Activated T-cell treated with anti-CD3 and anti-CD28 coated beads, Interleukin-2, amount 50 U/mL, for 24 hours (primary cell): ENCODE measurements at regions not wholly inside any gene's neighbourhood (a gene's known extent, or its start where the extent isn't known, plus 50 kb on each side); places are given as distances from the start of the nearest gene placed in this dataset.

Experiments
- DNase-seq: peaks from one replicate; pipeline ENCODE4 v3.0.0-alpha.2; 2020
- H3K27ac Mint-ChIP-seq: 2 replicates; pipeline ENCODE4 v1.8.0; 2020; ENCODE audit warnings: mild to moderate bottlenecking, mixed read lengths
- H3K27me3 Mint-ChIP-seq: 2 replicates; pipeline ENCODE4 v1.8.0; 2020; ENCODE audit warnings: mixed read lengths
- H3K36me3 Mint-ChIP-seq: 2 replicates; pipeline ENCODE4 v1.8.0; 2020; ENCODE audit warnings: low read depth, mixed read lengths
- H3K4me1 Mint-ChIP-seq: 2 replicates; pipeline ENCODE4 v1.8.0; 2020; ENCODE audit warnings: low read depth, mixed read lengths
- H3K4me3 Mint-ChIP-seq: 2 replicates; pipeline ENCODE4 v1.8.0; 2020; ENCODE audit warnings: mild to moderate bottlenecking, moderate library complexity, mixed read lengths
- H3K9me3 Mint-ChIP-seq: 2 replicates; pipeline ENCODE4 v1.8.0; 2020; ENCODE audit warnings: mixed read lengths

DNA sequence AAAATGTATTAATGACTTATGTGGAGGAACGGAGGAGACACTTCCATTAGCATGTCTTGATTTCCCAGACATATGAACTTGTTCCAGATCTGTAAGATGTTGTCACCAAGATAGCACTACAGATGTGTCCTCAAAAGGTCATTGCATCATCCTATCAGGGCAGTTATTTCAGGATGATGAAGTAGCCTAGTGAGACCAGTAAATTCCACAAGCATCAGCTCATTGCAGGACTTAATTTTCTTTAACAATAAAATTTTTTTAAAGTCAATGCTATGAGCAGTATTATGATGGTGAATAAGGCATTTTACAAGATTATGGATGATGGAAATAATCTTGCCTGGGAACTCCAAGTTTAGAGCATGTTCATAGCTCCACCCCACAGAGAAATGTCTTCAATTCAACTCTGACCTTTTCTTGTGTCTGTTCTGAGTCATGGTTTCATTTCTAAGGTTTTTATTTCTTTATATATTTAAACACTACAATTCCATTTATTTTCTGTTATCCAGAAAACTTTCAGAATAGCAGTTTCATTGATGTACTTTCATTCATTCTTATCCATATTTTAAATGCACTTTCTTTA, 1203.3 kb upstream of the CELF2 start:
- Mint-ChIP-seq H3K36me3 (no peaks in the 10 kb centered on the region), H3K4me3 (no peak overlapping the region), H3K27ac (no peak overlapping the region), H3K4me1 (no peaks in the 10 kb centered on the region), H3K27me3 (peaks cover 5% of the 10 kb centered on the region), H3K9me3 (peaks cover 6% of the 10 kb centered on the region)
- DNase-seq, result no peak

DNA sequence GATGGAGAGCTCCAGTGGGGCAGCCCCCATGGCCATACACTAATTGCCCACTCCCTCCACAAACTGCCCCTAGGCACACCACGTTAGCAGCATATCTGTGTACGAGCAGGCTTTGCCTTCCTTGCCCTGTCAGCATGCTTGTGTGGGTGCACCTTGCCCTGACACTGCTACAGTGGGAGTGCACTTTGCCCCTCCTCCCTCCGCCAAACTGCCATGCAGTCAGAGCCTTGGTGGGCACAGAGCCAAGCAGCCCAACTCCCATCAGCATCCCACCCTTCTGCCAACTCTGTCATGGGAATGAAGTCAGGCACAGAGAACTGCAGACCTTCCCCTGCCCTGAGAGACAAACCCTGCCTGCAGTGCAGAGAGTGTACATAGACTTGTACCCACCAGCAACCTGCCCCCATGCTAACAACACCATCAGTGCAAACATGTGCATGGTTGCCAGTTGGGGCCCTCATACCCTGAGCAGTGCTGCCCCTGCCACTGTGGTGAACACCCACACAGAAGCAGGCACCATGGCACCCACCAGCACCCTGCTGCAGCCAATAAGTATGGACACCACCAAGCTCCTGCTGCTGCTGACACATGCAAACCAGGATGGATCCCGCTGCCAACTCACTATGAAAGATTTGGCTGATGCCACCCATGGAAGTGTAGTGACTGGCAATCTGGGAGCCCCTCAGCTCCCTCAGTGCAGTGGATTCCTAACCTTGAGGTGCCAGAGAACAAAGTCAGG, 1197.7 kb upstream of the CELF2 start:
- Mint-ChIP-seq H3K27ac (no peak overlapping the region), H3K27me3 (peaks cover 3% of the 10 kb centered on the region), H3K4me3 (no peak overlapping the region), H3K36me3 (no peaks in the 10 kb centered on the region), H3K4me1 (no peaks in the 10 kb centered on the region), H3K9me3 (peaks cover 6% of the 10 kb centered on the region)
- DNase-seq, result no peak

DNA sequence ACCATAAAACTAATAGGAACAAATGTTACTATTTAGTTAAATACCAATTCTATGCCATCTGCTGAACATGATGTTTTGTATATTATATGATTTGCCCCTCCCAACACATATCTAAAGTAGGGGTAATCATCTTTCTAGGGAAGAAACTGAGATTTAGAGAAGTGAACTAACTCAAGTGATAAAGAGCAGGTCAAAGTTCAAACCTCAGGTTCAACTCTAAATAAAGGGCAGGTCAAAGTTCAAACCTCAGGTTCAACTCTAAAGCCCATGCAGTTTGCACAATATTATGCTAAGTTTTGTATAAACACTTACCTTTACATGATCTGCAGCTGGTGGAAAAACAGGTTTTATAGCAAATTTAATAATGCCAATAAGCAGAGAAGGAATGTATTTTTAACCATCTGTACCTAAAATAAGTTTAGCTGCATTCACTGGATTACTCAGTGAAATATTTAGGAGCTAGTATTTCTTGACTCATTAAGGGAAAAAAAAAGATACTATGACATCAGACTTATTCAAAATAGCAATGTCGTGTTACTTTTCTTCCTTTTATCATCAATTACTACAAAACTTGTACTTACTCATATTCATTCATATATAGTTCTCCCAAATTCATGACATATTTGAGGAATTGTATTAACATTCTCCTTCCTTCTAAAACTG, 1194.3 kb upstream of the CELF2 start:
- Mint-ChIP-seq H3K27me3 (peaks cover 3% of the 10 kb centered on the region), H3K4me1 (no peaks in the 10 kb centered on the region), H3K4me3 (no peak overlapping the region), H3K9me3 (no peaks in the 10 kb centered on the region), H3K36me3 (no peaks in the 10 kb centered on the region), H3K27ac (no peak overlapping the region)
- DNase-seq, result no peak

DNA sequence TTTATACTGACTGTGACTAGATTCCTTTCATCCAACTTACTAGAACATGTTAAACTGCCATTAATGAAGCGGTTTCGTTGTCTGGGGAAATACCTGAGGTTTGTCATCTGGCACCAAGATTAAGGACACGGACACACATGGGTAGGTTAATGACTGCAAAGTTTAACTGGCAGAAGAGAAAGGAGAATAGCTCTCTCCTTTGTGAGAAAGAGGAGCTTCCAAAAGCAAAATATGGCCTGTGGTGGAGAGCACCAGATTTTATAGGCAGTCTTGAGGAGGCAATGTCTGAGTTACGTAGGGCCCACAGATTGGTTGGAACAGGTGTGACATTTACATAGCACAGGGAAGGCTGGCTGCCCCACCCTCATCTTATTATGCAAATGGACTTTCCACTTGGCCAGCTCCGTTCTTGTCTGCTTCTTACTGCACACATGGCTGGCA, 1193.0 kb upstream of the CELF2 start:
- no peaks in the 10 kb centered on the region for H3K9me3 Mint-ChIP-seq
- H3K4me1 Mint-ChIP-seq, result no peaks in the 10 kb centered on the region
- H3K36me3 Mint-ChIP-seq, result no peaks in the 10 kb centered on the region
- no peak overlapping the region for H3K4me3 Mint-ChIP-seq
- no peak overlapping the region for H3K27ac Mint-ChIP-seq
- no peak for DNase-seq
- peaks cover 9% of the 10 kb centered on the region for H3K27me3 Mint-ChIP-seq

DNA sequence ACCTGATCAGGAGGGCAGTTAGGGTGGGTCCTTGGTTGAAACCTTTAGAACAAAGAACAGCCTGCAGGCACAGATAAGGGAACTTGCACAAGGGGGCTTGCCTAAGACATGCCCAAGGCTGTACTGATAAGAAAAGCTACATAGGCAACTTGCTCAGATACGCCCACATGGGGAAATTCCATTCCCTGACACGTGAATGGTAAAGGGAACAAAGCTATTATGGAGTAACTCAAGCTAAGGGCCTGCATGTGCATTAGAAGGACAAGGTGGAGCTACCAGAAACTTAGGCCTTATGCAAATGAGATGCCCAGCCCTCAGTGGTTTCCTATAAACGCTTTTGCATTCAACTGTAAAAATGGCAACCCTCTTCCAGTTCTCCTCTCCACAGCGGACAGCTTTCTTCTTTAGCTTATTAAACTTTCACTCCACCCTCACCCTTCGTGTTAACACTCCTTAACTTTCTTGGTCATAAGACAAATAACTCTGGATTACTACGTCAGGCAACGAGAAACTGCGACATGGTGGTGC, 1192.1 kb upstream of the CELF2 start:
- H3K27ac Mint-ChIP-seq, result no peak overlapping the region
- no peaks in the 10 kb centered on the region for H3K4me1 Mint-ChIP-seq
- peaks cover 9% of the 10 kb centered on the region for H3K27me3 Mint-ChIP-seq
- H3K4me3 Mint-ChIP-seq, result no peak overlapping the region
- H3K36me3 Mint-ChIP-seq, result no peaks in the 10 kb centered on the region
- no peaks in the 10 kb centered on the region for H3K9me3 Mint-ChIP-seq
- DNase-seq, result no peak

DNA sequence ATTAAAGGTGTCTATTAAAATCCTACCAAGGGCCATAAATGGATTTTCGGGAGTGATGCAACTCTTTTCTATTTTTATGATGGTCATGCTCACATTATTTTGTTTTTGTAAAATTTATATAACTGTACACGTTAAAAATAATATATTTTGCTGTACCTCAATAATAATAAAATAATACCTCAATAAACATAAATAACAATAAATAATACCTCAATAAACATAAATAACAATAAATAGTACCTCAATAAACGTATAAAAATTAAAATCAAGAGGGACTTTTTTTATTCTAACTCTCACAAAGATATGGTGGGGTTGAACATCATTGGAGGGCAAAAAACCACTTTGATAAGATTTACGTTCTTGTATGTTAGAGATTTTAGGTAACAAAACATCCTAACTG, 1189.6 kb upstream of the CELF2 start:
- Mint-ChIP-seq H3K36me3 (no peaks in the 10 kb centered on the region), H3K4me3 (no peak overlapping the region), H3K27me3 (peaks cover 9% of the 10 kb centered on the region), H3K4me1 (no peaks in the 10 kb centered on the region), H3K27ac (no peak overlapping the region), H3K9me3 (no peaks in the 10 kb centered on the region)
- DNase-seq, result no peak

DNA sequence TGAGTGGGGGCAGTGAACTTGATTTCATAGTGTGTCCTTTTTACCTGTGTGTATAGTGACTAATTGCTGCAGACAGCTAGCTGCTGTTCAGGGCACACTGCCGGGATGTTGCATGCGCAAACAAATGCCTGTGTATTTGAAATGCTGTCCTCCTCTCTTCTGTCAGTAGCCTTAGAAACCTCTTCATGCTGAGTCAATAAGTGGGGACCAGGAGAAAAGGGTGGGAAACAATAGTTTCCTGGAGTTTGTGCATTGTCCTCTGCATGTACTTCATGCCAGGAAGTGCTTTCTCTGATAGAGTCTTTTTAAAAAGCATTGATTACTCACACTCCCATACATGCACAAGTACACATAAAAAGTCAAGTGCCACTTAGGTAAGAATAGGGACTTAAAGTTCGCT, 1183.7 kb upstream of the CELF2 start:
- Mint-ChIP-seq H3K9me3 (peaks cover 2% of the 10 kb centered on the region), H3K36me3 (no peaks in the 10 kb centered on the region), H3K4me1 (no peaks in the 10 kb centered on the region), H3K4me3 (no peak overlapping the region), H3K27me3 (peaks cover 2% of the 10 kb centered on the region), H3K27ac (no peak overlapping the region)
- DNase-seq, result no peak

DNA sequence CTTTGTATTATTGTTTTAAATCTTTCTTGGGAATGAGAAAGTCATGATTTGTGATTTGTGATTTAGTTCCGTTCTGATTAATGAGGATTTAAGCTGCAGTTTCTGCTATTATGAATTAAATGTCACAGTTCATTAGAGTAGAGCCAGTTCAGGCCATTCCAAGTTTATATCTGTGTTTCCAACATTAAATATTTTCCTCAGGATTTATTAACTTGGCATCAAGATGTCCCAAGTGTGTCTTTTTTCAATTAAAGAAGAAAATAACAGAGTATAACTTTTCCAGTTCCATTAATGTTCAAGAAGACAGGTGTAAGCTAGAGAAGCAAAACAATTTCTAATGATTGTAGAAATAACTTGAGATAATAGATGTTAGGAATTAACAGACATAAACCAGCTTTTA, 1183.2 kb upstream of the CELF2 start:
- H3K4me1 Mint-ChIP-seq, result no peaks in the 10 kb centered on the region
- H3K36me3 Mint-ChIP-seq, result no peaks in the 10 kb centered on the region
- no peak overlapping the region for H3K27ac Mint-ChIP-seq
- no peak overlapping the region for H3K4me3 Mint-ChIP-seq
- H3K27me3 Mint-ChIP-seq, result no peaks in the 10 kb centered on the region
- no peak for DNase-seq
- peaks cover 5% of the 10 kb centered on the region for H3K9me3 Mint-ChIP-seq

DNA sequence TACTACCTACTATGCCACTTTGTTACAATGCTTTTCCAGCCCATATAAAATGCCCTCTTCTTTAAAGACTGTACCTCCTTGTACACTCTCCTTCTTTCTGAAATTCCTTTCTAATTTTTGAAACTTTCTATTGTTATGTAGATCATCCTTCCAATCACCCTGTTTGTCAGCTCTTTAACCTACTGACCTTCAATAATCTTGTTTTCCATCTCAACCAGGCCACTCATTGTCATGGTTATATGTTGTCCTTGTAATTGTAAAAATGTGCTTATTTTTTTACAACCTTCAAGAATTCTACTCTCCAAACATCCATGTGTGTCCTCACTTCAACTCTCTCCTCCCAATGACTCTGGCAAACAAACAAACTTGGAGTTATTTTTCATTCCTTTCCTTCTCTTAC, 1172.6 kb upstream of the CELF2 start:
- Mint-ChIP-seq H3K4me3 (no peak overlapping the region), H3K9me3 (peaks cover 17% of the 10 kb centered on the region), H3K36me3 (no peaks in the 10 kb centered on the region), H3K27me3 (no peaks in the 10 kb centered on the region), H3K27ac (no peak overlapping the region), H3K4me1 (no peaks in the 10 kb centered on the region)
- no peak for DNase-seq

DNA sequence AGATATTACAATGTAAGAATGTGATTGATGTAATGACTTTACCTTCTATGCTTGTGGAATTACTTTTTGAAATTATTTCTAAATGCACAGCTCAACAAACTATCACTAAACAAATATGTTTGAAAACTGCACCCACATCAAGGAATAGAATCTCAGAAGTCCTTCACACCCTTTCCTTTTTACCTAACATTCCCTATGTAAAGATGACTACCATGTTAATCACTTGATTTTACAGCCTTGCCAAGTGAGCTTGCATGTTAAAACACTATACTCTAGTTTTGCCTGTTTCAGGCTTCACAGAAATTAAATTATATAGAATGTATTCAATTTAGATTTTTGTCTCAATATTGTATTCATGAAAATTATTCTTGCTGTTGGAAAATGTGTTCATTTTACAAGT, 1169.4 kb upstream of the CELF2 start:
- H3K27ac Mint-ChIP-seq, result no peak overlapping the region
- H3K36me3 Mint-ChIP-seq, result no peaks in the 10 kb centered on the region
- H3K4me1 Mint-ChIP-seq, result no peaks in the 10 kb centered on the region
- no peaks in the 10 kb centered on the region for H3K27me3 Mint-ChIP-seq
- H3K4me3 Mint-ChIP-seq, result no peak overlapping the region
- peaks cover 21% of the 10 kb centered on the region for H3K9me3 Mint-ChIP-seq
- DNase-seq, result no peak

DNA sequence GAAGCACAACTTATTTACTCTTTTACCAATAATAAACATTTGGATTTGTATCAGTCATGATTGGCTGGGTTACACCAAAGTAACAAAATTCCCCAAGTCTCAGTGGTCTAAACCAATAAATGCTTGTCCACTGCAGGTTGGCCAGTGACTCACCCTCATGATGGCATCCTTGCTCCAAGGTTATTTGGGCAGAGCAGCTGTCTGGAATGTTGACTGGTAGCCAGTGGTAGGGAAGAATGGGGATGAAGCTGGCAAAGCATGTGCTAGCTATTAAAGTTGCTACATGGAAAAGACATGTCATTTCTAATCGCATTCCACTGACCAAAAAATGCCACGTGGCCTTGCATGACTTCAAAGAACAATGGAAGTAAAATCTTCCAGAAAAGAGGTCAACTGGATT, 1168.7 kb upstream of the CELF2 start:
- Mint-ChIP-seq H3K4me1 (no peaks in the 10 kb centered on the region), H3K9me3 (peaks cover 22% of the 10 kb centered on the region), H3K36me3 (no peaks in the 10 kb centered on the region), H3K4me3 (no peak overlapping the region), H3K27ac (no peak overlapping the region), H3K27me3 (no peaks in the 10 kb centered on the region)
- DNase-seq, result no peak

DNA sequence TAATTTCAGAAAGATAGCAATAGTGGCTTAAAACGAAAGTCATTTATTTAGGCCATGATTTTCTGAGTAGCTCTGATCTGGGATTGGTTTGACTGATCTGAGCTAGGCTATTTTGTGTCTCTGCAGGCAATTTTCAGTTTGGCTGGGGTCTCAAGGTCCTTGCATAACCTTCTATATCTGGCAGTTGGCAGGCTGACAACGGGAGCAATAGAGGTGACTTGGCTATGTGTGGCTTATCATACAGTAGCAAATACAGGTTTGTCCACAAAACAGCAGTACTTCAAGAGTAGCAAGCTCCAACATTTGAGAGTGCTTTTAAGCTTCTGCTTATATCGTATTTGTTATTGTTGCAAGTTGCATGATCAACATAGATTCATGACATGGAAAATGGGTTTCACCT, 1167.3 kb upstream of the CELF2 start:
- Mint-ChIP-seq H3K9me3 (peaks cover 10% of the 10 kb centered on the region), H3K4me1 (no peaks in the 10 kb centered on the region), H3K27ac (no peak overlapping the region), H3K4me3 (no peak overlapping the region), H3K36me3 (no peaks in the 10 kb centered on the region), H3K27me3 (no peaks in the 10 kb centered on the region)
- DNase-seq, result no peak

DNA sequence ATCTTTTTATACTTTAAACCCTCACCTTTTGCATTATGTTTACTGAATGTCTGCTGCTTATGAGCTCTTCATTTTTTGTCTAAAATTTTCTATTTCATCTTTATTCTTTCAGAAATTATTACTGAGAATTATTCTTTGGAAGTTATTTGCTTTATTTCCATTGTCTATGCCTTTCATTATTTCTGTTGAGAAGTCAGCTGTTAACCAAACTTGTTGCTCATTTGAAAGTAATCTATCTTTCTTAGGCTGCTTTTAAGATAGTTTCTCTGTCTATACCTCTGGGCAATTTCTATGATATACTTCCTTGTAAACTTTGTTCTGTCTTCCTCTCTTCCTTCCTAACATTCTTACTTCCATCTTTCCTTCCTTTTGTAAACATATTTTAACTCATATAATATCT, 1165.9 kb upstream of the CELF2 start:
- Mint-ChIP-seq H3K27ac (no peak overlapping the region), H3K4me1 (no peaks in the 10 kb centered on the region), H3K4me3 (no peak overlapping the region), H3K9me3 (peaks cover 15% of the 10 kb centered on the region), H3K36me3 (no peaks in the 10 kb centered on the region), H3K27me3 (no peaks in the 10 kb centered on the region)
- no peak for DNase-seq

DNA sequence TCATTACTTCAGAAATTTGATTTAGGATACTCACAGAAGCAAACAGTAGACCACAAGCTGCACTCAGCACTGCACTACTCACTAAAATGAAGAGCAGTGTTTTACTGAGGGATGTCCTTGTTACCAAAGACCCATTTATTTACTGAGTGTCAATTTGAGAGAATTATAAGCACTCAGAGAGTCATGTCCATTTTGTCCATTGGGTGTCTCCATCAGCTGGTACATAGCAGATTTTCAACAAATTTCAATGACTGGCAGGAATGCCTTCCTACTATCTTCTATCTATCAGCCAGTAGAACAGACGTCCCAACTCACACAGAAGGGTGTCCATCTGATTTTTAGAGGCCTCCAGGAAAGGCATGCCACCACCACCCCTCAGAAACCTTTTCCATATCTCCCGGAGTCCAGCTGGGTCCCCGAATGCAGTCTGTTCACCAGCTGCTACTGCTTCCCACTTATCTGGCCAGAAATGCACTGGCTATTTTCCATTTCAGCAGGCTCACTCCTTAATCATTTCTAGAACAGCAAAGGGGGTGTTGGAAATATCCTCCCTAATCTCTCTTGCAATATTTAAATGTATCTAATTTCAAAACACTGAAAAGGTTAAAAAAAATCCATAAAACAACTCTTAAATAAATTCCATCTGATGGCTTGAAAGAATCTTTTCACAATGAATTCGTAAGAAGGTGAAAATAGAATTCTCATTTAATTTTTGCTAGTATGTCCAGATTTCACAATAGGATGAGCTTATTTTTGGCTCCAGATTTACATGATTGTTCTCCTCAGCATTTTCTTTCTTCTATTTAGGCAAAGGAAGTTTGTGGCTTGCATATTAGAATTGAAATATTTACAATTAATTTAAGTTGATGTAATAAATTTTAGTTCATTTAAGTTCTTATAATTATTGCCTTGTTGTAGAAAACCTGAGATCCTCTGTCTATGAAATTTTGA, 1164.0 kb upstream of the CELF2 start:
- no peaks in the 10 kb centered on the region for H3K36me3 Mint-ChIP-seq
- no peaks in the 10 kb centered on the region for H3K27me3 Mint-ChIP-seq
- no peak for DNase-seq
- no peak overlapping the region for H3K27ac Mint-ChIP-seq
- H3K9me3 Mint-ChIP-seq, result peaks cover 16% of the 10 kb centered on the region
- no peaks in the 10 kb centered on the region for H3K4me1 Mint-ChIP-seq
- H3K4me3 Mint-ChIP-seq, result no peak overlapping the region
